ENCODE measurements at regions not wholly inside any gene's neighbourhood (a gene's known extent, or its start where the extent isn't known, plus 50 kb on each side); places are given as distances from the start of the nearest gene placed in this dataset.

DNA sequence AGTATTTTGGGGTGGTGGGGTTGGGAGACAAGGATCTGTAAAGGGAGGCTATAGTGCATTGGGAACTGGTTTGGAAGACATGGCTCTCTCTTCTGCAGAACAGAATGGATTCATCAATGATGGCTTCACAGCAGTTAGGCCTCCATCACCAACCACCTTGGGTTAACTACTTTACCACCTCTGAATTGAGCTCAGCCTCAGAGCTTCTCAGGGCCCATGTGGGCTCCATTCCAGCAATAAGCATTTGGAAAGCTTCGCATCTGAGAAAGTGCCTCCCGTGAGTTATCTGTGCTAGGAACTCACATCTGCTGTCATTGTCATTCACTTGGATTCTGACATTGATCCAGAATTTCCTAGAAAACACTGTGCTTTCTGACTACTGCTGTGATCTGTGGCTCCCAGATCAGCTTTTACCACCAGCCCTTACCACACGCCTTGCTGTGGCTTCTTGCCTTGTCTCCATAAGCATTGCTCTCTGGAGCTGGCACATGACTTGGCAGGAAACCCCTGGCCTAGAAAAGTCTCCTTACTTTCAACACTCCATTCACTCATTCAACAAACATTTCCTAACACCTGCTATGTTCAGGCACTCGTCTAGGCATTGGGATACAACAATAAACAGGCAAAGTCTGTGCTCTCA is 70.7 kb upstream of the ADO start:
- 60% methylated on average over 4 of the region's 4 CpGs for WGBS
- Histone ChIP-seq H3K4me3 (ENCODE audit: low read length) (no peak overlapping the region), H3K27ac (ENCODE audit: low read length) (no peak overlapping the region), H3K27me3 (ENCODE audit: control insufficient read depth, insufficient read depth) (no peaks in the 10 kb centered on the region), H3K9me3 (ENCODE audit: control insufficient read depth, low read length) (no peaks in the 10 kb centered on the region), H3K4me1 (ENCODE audit: control insufficient read depth, insufficient read depth, low read length) (no peaks in the 10 kb centered on the region)
- ATAC-seq (peak; percentile 63 to 72), DNase-seq (peak in 1 of 3 donors; percentile 28)
- intact Hi-C loops (cut with DNase I) = no loop called here

DNA sequence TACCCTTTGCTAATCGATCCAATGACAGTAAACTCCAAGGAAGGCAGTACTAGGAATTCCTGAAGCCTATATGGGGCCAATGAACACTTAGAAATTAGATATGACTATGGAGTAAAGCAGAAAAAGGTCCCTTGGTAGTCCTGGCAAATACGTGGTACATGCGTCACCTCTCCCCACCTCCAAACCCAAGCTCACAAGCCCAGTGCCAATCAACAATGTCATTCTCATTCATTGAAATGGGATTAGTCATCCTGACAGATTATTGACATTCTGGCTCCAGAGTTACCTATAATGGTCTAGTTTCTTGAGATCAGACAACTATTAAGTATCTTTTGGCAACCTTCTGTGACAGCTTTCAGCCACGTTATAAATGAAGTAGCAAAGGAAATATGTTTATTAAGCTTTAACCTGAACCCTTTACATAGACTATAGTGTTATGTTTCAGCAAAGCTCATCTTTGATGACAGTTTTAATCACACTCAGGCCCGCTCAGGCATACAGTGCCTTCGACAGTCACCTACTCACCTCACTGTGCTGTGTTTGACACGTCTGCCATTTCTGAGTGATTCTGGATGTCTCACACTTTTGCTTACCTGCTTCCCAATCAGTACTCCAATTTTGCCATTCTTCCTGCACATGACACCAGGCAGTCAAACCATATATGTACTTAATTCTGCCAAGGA is 69.6 kb upstream of the ADO start:
- H3K27me3 ChIP-seq (ENCODE audit: control insufficient read depth, insufficient read depth) = no peaks in the 10 kb centered on the region
- no peak overlapping the region for H3K27ac ChIP-seq (ENCODE audit: low read length)
- H3K4me3 ChIP-seq (ENCODE audit: low read length) = no peak overlapping the region
- no peaks in the 10 kb centered on the region for H3K9me3 ChIP-seq (ENCODE audit: control insufficient read depth, low read length)
- WGBS = 88% methylated on average over 7 of the region's 7 CpGs
- DNase-seq (no peak), ATAC-seq (no peak)
- H3K4me1 ChIP-seq (ENCODE audit: control insufficient read depth, insufficient read depth, low read length) = no peaks in the 10 kb centered on the region
- intact Hi-C loops (cut with DNase I) = no loop called here

DNA sequence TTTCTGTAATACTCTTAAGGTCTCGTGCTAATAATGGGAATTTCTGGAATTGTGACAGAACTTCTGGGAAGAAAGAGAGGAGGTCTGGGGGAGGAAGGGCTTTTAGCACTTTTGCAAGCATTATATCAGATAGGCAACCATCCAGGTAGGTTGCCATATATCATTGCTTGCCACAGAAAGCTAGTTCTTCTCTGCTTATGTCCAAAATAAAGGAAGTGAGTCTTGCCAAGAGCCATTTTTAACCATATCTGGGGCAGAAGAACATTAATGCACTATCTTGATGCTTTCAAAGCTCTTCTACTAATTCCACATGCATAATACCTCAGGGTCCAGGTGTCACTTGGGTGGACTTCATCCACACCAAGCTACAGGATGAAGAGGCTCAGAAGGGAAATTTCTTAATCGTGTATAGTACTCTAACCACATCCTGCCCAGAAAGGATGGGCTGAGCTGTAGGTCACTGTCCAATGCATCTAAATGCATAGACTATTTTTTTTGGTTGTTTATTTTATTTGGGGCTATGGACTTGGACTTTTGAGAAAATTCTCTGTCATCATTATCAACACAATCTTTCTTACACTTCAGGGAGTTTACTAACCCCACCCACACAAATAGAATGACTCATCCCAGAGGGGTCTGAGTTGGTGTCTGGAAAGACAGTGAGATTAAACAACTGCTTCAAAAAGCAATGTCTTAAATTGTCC is 68.9 kb upstream of the ADO start:
- Histone ChIP-seq H3K4me1 (ENCODE audit: control insufficient read depth, insufficient read depth, low read length) (no peaks in the 10 kb centered on the region), H3K27me3 (ENCODE audit: control insufficient read depth, insufficient read depth) (no peaks in the 10 kb centered on the region), H3K27ac (ENCODE audit: low read length) (no peak overlapping the region), H3K9me3 (ENCODE audit: control insufficient read depth, low read length) (no peaks in the 10 kb centered on the region), H3K4me3 (ENCODE audit: low read length) (no peak overlapping the region)
- ATAC-seq (no peak), DNase-seq (no peak)
- intact Hi-C loops (cut with DNase I) = no loop called here
- WGBS = 51% methylated on average over 2 of the region's 2 CpGs

- Histone ChIP-seq H3K4me1 (ENCODE audit: control insufficient read depth, insufficient read depth, low read length) (no peaks in the 10 kb centered on the region), H3K27ac (ENCODE audit: low read length) (no peak overlapping the region), H3K9me3 (ENCODE audit: control insufficient read depth, low read length) (no peaks in the 10 kb centered on the region), H3K4me3 (ENCODE audit: low read length) (no peak overlapping the region), H3K27me3 (ENCODE audit: control insufficient read depth, insufficient read depth) (no peaks in the 10 kb centered on the region)
- no peak for ATAC-seq
- no peak for DNase-seq
- intact Hi-C loops (cut with DNase I) = no loop called here
- 70% methylated on average over 2 of the region's 2 CpGs for WGBS
Measured at GRCh38 chr10:62736168-62736546, 68.4 kb upstream of the ADO start.

- Histone ChIP-seq H3K4me1 (ENCODE audit: control insufficient read depth, insufficient read depth, low read length) (no peaks in the 10 kb centered on the region), H3K9me3 (ENCODE audit: control insufficient read depth, low read length) (no peaks in the 10 kb centered on the region), H3K27ac (ENCODE audit: low read length) (no peak overlapping the region), H3K4me3 (ENCODE audit: low read length) (no peak overlapping the region), H3K27me3 (ENCODE audit: control insufficient read depth, insufficient read depth) (no peaks in the 10 kb centered on the region)
- WGBS = 72% methylated on average over 3 of the region's 3 CpGs
- intact Hi-C loops (cut with DNase I) = no loop called here
- DNase-seq (no peak), ATAC-seq (no peak)
Measured at GRCh38 chr10:62738916-62739315, 65.6 kb upstream of the ADO start.

DNA sequence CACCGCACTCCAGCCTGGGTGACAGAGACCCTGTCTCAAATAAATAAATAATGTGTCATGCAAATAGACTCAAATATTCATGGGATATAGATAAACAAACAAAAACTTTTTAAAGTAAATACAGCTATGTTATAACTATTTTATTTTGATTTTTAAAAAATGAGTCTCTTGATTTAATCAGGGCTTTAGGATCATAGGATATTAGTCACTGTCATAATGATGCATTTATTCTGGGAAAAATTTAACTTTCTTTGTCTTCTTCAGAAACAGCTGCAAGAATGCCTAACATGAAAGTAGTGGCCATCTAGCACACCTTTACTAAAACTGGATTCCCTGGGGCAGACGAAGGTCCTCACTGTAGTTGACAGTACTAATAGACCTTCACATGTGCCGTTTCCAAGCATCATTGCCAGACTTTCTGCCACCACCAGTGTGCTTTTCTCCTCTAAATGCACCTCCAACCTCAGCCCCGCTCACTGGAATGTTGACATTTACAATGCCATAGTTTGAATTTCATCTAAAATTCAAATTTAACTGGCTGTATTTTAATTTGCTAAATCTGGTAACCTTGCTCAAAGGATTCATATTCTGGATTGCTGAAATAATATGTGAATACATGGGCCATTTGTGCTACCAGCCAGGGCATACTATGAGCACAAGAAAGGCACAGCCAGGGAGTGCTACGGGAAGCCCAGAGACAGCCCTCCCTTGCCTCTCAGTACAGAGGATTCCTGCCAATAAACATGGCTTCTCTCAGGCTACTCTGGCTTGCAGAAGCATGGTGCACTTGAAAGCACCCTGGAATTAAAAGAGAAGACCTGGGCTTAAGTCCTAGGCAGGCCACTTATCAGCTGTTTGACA is 63.4 kb upstream of the ADO start:
- H3K4me3 ChIP-seq (ENCODE audit: low read length) = no peak overlapping the region
- H3K9me3 ChIP-seq (ENCODE audit: control insufficient read depth, low read length) = no peaks in the 10 kb centered on the region
- 90% methylated on average over 5 of the region's 5 CpGs for WGBS
- intact Hi-C loops (cut with DNase I) = no loop called here
- no peak for DNase-seq
- no peaks in the 10 kb centered on the region for H3K4me1 ChIP-seq (ENCODE audit: control insufficient read depth, insufficient read depth, low read length)
- no peaks in the 10 kb centered on the region for H3K27me3 ChIP-seq (ENCODE audit: control insufficient read depth, insufficient read depth)
- H3K27ac ChIP-seq (ENCODE audit: low read length) = no peak overlapping the region
- ATAC-seq = no peak

DNA sequence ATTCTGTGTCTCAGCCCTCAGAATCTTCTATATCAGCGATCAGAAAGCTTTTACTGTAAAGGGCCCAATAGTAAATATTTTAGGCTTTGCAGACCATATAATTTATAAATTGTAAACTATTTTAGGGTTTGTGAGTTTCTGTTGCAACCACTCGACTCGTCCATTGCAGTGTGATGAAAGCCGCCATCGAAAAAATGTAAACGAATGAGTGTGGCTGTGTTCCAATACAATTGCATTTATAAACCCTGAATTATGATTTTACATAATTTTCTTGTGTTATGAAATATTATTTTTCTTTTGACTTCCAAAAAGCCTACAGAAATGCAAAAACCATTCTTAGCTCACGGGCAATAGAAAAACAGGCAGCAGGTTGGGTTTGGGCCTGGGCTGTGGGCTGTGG is 62.5 kb upstream of the ADO start:
- intact Hi-C loops (cut with DNase I) = no loop called here
- H3K27ac ChIP-seq (ENCODE audit: low read length) = no peak overlapping the region
- ATAC-seq = no peak

GRCh38 chr10:62742536-62743061 is 61.9 kb upstream of the ADO start:
- ATAC-seq = peak in 1 of 2 donors; percentile 29
- no peaks in the 10 kb centered on the region for H3K9me3 ChIP-seq (ENCODE audit: control insufficient read depth, low read length)
- intact Hi-C loops (cut with DNase I) = no loop called here
- no peak for DNase-seq
- no peak overlapping the region for H3K27ac ChIP-seq (ENCODE audit: low read length)
- H3K4me1 ChIP-seq (ENCODE audit: control insufficient read depth, insufficient read depth, low read length) = no peaks in the 10 kb centered on the region
- H3K4me3 ChIP-seq (ENCODE audit: low read length) = no peak overlapping the region
- 36% methylated on average over 6 of the region's 6 CpGs for WGBS
- H3K27me3 ChIP-seq (ENCODE audit: control insufficient read depth, insufficient read depth) = no peaks in the 10 kb centered on the region

More for the DNA sequence above, 62.5 kb upstream of the ADO start:
- no peaks in the 10 kb centered on the region for H3K27me3 ChIP-seq (ENCODE audit: control insufficient read depth, insufficient read depth)
- 95% methylated on average over 7 of the region's 7 CpGs for WGBS
- DNase-seq = no peak
- H3K4me3 ChIP-seq (ENCODE audit: low read length) = no peak overlapping the region
- H3K9me3 ChIP-seq (ENCODE audit: control insufficient read depth, low read length) = no peaks in the 10 kb centered on the region
- no peaks in the 10 kb centered on the region for H3K4me1 ChIP-seq (ENCODE audit: control insufficient read depth, insufficient read depth, low read length)

DNA sequence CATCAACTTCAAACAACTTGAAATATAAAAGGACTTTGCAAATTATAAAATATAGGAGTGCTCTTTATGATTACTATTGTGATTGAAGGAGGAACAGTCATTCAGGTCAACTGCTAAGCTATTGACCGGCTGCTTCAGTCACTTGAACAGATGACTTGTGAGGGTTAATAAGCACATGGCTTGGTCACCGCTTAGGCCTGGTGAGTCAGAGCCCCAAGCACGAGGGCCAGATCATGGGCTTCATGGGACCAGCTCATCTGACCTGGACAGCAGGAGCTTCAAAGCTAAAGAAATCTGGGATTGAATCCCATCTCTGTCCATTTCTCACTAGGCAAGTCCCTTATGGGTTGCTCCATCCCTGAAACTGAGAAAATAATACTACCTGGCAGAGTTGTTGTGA is 60.4 kb upstream of the ADO start:
- intact Hi-C loops (cut with DNase I) = no loop called here
- no peaks in the 10 kb centered on the region for H3K4me1 ChIP-seq (ENCODE audit: control insufficient read depth, insufficient read depth, low read length)
- H3K4me3 ChIP-seq (ENCODE audit: low read length) = no peak overlapping the region
- no peak overlapping the region for H3K27ac ChIP-seq (ENCODE audit: low read length)
- ATAC-seq (no peak), DNase-seq (no peak)
- H3K9me3 ChIP-seq (ENCODE audit: control insufficient read depth, low read length) = no peaks in the 10 kb centered on the region
- H3K27me3 ChIP-seq (ENCODE audit: control insufficient read depth, insufficient read depth) = no peaks in the 10 kb centered on the region
- WGBS = 80% methylated on average over 3 of the region's 3 CpGs

GRCh38 chr10:62745581-62745980 is 58.9 kb upstream of the ADO start:
- WGBS = 92% methylated on average over 2 of the region's 2 CpGs
- Histone ChIP-seq H3K4me3 (ENCODE audit: low read length) (no peak overlapping the region), H3K27me3 (ENCODE audit: control insufficient read depth, insufficient read depth) (no peaks in the 10 kb centered on the region), H3K27ac (ENCODE audit: low read length) (no peak overlapping the region), H3K4me1 (ENCODE audit: control insufficient read depth, insufficient read depth, low read length) (no peaks in the 10 kb centered on the region), H3K9me3 (ENCODE audit: control insufficient read depth, low read length) (no peaks in the 10 kb centered on the region)
- DNase-seq (no peak), ATAC-seq (no peak)
- intact Hi-C loops (cut with DNase I) = no loop called here

All from right cardiac atrium (tissue), 5 donors.